GM12878 (cell line): ENCODE measurements at regions not wholly inside any gene's neighbourhood (a gene's known extent, or its start where the extent isn't known, plus 50 kb on each side); places are given as distances from the start of the nearest gene placed in this dataset.

ENCODE experiments used
- EP300 ChIP-seq, 2 experiments: fragments of 150-350 bp in 1 of 2; IDR thresholded peaks; 2 replicates each; pipeline ENCODE4 v1.6.1; 2011 to 2012; ENCODE audit warnings: low read depth in 2 of 2, low read length in 2 of 2, borderline replicate concordance in 1 of 2, improper control_type of control experiment in 1 of 2, inconsistent platforms in 1 of 2; ENCODE audit not compliant: control insufficient read depth in 1 of 2
- JUND ChIP-seq: IDR thresholded peaks from 2 replicates; pipeline ENCODE4 v1.6.1; 2012; ENCODE audit warnings: low read depth, mild to moderate bottlenecking, low read length, improper control_type of control experiment, moderate library complexity
- MXI1 ChIP-seq: fragments of 150-350 bp; IDR thresholded peaks from 2 replicates; pipeline ENCODE4 v1.6.1; 2011; ENCODE audit warnings: low read depth, mild to moderate bottlenecking, inconsistent platforms, low read length, improper control_type of control experiment
- USF2 ChIP-seq: IDR thresholded peaks from 2 replicates; pipeline ENCODE4 v1.6.1; 2011; ENCODE audit warnings: low read depth, low read length, improper control_type of control experiment, borderline replicate concordance
- TF ChIP-seq, protein P1 (sequence below), 3 experiments: IDR thresholded peaks in 2 of 3; conservative IDR thresholded peaks in 1 of 3; 2 replicates each; pipeline ENCODE4 v1.5.1; 2011; ENCODE audit warnings: low read depth in 3 of 3, low read length in 3 of 3, mild to moderate bottlenecking in 3 of 3, control low read depth in 2 of 3, moderate library complexity in 2 of 3, inconsistent platforms in 1 of 3, mixed read lengths in 1 of 3; ENCODE audit not compliant: control insufficient read depth in 2 of 3, insufficient read depth in 1 of 3; ENCODE audit errors: extremely low read depth in 1 of 3
- TF ChIP-seq, protein P2 (sequence below): IDR thresholded peaks from 2 replicates; pipeline ENCODE4 v1.6.1; 2012; ENCODE audit warnings: mild to moderate bottlenecking, low read depth, low read length

DNA sequence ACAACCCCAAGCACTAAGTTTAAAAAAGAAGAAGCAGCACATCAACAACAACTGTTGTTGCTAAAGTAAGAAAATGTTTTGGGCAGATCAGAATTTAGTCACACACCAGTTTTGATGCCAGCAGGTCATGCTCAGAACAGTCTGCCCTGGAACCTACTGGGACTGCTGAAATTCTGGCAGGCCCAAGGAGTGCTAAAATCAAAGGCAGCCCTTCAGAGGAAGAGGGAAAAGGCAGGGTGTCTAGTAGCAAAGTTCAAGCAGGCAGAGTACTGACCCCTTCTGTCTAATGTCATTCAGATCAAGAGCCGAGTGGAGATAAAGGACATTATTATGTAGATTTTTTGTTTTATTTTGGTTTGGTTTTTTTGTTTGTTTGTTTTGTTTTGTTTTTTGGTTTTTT lies 96.6 kb upstream of the LOC128125822 start:
- TF ChIP-seq MXI1, result no peak
- TF ChIP-seq, protein P1, sequence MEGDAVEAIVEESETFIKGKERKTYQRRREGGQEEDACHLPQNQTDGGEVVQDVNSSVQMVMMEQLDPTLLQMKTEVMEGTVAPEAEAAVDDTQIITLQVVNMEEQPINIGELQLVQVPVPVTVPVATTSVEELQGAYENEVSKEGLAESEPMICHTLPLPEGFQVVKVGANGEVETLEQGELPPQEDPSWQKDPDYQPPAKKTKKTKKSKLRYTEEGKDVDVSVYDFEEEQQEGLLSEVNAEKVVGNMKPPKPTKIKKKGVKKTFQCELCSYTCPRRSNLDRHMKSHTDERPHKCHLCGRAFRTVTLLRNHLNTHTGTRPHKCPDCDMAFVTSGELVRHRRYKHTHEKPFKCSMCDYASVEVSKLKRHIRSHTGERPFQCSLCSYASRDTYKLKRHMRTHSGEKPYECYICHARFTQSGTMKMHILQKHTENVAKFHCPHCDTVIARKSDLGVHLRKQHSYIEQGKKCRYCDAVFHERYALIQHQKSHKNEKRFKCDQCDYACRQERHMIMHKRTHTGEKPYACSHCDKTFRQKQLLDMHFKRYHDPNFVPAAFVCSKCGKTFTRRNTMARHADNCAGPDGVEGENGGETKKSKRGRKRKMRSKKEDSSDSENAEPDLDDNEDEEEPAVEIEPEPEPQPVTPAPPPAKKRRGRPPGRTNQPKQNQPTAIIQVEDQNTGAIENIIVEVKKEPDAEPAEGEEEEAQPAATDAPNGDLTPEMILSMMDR (IDR thresholded peaks at IDR 0.05 in 2 of 3, conservative IDR thresholded peaks at IDR 0.05 in 1 of 3; ENCODE audit: control insufficient read depth in 2 of 3, extremely low read depth in 1 of 3, insufficient read depth in 1 of 3, low read depth in 3 of 3, low read length in 3 of 3), result no peak
- TF ChIP-seq USF2, result no peak
- no peak for TF ChIP-seq JUND
- TF ChIP-seq, protein P2, sequence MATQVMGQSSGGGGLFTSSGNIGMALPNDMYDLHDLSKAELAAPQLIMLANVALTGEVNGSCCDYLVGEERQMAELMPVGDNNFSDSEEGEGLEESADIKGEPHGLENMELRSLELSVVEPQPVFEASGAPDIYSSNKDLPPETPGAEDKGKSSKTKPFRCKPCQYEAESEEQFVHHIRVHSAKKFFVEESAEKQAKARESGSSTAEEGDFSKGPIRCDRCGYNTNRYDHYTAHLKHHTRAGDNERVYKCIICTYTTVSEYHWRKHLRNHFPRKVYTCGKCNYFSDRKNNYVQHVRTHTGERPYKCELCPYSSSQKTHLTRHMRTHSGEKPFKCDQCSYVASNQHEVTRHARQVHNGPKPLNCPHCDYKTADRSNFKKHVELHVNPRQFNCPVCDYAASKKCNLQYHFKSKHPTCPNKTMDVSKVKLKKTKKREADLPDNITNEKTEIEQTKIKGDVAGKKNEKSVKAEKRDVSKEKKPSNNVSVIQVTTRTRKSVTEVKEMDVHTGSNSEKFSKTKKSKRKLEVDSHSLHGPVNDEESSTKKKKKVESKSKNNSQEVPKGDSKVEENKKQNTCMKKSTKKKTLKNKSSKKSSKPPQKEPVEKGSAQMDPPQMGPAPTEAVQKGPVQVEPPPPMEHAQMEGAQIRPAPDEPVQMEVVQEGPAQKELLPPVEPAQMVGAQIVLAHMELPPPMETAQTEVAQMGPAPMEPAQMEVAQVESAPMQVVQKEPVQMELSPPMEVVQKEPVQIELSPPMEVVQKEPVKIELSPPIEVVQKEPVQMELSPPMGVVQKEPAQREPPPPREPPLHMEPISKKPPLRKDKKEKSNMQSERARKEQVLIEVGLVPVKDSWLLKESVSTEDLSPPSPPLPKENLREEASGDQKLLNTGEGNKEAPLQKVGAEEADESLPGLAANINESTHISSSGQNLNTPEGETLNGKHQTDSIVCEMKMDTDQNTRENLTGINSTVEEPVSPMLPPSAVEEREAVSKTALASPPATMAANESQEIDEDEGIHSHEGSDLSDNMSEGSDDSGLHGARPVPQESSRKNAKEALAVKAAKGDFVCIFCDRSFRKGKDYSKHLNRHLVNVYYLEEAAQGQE, result no peak
- no peak for TF ChIP-seq EP300 (IDR thresholded peaks at IDR 0.05; ENCODE audit: borderline replicate concordance in 1 of 2, control insufficient read depth in 1 of 2, low read depth in 2 of 2, low read length in 2 of 2)
